Prostate gland (tissue), 2 donors: ENCODE measurements at regions not wholly inside any gene's neighbourhood (a gene's known extent, or its start where the extent isn't known, plus 50 kb on each side); places are given as distances from the start of the nearest gene placed in this dataset.

Experiments
- POLR2A ChIP-seq: fragments of 450-650 bp; IDR thresholded peaks from one replicate; pipeline ENCODE4 v1.6.1; 2016; ENCODE audit warnings: antibody characterized with exemption, mild to moderate bottlenecking
- POLR2AphosphoS5 ChIP-seq: sonication (generic); formaldehyde crosslinking; IDR thresholded peaks from one replicate; pipeline ENCODE4 v1.6.1; 2017; ENCODE audit warnings: antibody characterized with exemption
- TF ChIP-seq, protein P1 (sequence below), 4 experiments: fragments of 200-600 bp in 2 of 4; fragments of 450-650 bp in 2 of 4; sonication (generic) in 2 of 4; IDR thresholded peaks; 1 replicate in 3 of 4; 2 replicates in 1 of 4; pipeline ENCODE4 v1.5.1; 2016 to 2019; ENCODE audit warnings: antibody characterized with exemption in 4 of 4, mild to moderate bottlenecking in 2 of 4, moderate library complexity in 2 of 4

DNA sequence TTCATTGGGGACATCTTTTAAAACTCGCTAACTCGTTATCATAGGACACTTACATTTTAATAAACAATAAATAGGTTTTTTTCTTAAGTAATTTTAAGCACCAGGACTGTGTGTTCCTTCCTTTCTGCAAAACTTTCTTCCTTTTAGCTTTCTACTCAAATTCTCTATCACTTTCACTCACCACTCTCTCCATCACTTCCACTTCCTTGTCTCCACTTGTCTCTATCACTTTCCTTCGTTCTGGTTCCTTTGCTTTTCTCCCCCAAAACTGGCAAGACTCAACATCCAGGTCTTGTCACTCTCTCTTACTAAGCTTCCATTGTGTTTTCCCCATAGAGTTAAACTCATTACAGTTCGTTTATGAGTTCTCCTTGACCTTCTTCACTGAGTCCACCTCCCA, 99.0 kb downstream of the ZPLD1 start:
- TF ChIP-seq, protein P1, sequence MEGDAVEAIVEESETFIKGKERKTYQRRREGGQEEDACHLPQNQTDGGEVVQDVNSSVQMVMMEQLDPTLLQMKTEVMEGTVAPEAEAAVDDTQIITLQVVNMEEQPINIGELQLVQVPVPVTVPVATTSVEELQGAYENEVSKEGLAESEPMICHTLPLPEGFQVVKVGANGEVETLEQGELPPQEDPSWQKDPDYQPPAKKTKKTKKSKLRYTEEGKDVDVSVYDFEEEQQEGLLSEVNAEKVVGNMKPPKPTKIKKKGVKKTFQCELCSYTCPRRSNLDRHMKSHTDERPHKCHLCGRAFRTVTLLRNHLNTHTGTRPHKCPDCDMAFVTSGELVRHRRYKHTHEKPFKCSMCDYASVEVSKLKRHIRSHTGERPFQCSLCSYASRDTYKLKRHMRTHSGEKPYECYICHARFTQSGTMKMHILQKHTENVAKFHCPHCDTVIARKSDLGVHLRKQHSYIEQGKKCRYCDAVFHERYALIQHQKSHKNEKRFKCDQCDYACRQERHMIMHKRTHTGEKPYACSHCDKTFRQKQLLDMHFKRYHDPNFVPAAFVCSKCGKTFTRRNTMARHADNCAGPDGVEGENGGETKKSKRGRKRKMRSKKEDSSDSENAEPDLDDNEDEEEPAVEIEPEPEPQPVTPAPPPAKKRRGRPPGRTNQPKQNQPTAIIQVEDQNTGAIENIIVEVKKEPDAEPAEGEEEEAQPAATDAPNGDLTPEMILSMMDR (IDR thresholded peaks at IDR 0.05), result no peak
- TF ChIP-seq POLR2AphosphoS5, result no peak
- TF ChIP-seq POLR2A, result no peak
